ENCODE measurements at regions not wholly inside any gene's neighbourhood (a gene's known extent, or its start where the extent isn't known, plus 50 kb on each side); places are given as distances from the start of the nearest gene placed in this dataset.
"Not testable (repeated sequence)": the region's sequence is repeated elsewhere in the genome, so short reads cannot be mapped to it uniquely, and the experiment has no call there.

DNA sequence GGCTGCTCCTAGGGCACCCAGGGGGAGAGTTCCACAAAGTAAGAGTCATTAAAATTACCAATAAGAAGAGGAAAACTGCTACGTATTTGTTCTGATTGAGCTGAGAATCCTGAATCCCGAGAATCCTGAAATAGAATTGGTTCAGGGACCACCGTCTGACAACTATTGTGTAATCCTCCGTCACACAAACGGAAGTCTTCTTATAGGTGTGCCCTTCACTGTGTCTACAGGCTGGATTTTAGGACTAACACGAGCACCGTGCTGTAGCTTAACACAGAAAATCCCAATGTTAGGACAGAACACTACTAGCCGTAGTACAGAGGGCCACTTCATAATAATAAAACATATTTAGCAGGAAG, 50.6 kb upstream of the RNF182 start:
- no peak for DNase-seq

DNA sequence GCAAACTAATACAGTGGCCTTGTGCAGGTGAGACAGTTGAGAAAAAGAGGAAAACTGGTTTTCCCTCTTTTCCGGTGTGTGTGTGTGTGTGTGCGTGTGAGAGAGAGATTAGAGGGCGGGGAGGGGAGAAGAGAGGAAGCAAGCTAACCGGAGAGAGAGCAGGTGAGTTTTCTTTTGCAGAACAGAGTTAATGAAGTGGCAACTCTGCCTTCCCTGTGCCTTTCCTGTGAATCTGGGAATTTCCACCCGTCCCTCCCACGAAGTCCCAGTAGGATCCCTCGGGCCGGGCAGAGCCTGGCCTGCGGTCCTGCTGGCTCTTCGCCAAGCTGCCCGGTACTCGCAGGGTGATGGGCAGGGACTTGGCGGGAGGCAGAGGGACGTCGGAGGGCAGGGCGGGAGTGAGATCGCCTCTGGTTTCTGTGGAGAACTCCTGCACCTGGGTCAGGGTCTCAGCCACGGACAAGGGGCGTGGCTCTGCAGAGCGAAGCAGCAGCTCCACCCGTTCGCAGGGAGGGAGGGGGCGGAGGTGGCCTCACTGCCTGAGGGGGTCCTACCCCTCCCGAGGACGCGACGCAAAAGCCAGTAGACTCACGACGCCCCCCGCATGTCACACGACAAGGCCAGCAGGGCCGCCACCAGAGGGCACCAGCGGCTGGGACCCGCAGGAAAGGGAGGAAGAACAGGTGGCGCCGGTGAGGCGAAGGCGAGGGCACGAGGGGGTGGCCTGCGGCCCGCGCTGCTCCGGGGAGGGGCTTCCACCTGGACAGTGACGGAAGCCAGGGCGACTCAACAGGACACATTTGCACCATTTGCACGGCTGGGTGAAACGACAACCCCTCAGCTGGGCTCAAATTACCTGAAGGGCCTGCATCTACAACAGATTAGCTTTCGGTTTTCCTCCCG, 51.2 kb upstream of the RNF182 start:
- DNase-seq, result peak; percentile 26

DNA sequence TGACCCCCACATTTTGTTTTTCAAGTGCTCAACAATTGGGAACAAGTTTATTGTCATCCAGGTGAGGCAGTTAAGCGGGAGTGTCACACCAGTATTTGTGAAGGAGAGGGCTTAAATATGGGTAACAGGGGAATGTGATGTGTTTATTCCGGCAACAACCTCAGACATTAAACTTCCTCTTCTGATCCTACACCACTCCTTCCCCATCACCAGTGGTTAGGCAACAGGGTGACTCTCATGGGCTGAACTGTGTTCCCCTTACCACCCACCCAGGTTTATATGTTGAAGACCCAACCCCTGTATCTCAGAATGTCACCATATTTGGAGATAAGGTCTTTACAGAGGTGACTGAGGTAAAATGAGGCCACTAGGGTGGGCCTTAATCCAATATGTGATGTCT, 52.1 kb upstream of the RNF182 start:
- no peak for DNase-seq

DNA sequence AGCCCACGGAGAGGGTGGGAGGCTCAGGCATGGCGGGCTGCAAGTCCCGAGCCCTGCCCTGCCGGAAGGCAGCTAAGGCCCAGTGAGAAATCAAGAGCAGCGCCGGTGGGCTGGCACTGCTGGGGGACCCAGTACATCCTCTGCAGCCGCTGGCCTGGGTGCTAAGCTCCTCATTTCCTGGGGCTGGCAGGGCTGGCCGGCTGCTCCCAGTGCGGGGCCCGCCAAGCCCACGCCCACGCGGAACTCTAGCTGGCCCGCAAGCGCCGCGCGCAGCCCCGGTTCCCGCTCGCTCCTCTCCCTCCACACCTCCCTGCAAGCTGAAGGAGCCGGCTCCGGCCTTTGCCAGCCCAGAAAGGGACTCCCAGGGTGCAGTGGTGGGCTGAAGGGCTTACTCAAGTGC, 52.7 kb upstream of the RNF182 start:
- not testable (repeated sequence) for DNase-seq

DNA sequence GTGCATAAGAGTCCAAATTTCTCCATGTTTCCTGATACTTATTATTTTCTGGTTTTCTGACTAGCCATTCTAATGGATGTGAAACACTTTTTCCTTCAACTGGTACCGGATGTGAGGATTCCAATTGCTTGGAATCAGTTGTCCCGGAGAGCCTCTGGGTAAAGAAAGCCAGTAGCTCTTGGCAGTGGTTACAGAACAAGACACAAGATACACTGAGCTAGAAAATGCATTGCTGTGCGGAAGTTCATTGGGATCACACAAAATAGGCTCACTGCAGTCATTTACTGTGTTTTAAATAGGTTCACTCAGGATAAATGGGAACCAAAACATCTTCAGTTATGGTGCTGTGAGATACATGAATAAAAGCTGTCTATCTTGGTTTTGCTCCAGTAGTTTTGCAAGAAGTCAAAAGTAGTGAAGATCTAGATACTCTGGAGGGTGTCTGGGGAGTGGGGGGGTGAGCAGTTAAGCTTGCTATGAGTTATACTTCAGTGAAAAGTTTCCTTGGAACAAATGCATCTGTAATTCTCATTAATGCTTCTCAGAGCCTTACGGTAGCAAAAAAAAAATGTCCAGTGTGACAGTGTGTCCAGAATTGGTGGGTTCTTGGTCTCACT, 54.4 kb upstream of the RNF182 start:
- no peak for DNase-seq

DNA sequence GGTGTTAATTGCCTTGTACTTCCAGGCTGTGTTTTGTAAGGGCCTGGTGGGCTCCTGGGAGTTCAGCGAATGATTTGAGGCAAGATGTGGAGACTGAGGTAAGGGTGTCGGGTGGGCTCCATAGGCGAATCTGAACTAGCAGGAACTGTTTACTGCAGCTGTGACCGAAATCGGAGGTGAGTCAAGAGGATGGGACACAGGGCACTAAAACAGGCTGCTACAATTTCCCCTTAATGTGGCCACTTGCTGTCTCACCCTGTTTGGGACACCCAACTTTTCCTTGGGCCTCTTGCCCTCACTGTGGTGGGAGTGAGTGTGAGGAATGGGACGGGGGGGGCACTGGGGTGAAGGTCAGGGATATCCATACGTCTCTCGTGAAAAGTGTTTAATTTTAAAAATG, 53.9 kb upstream of the MCUR1 start:
- DNase-seq, result no peak

DNA sequence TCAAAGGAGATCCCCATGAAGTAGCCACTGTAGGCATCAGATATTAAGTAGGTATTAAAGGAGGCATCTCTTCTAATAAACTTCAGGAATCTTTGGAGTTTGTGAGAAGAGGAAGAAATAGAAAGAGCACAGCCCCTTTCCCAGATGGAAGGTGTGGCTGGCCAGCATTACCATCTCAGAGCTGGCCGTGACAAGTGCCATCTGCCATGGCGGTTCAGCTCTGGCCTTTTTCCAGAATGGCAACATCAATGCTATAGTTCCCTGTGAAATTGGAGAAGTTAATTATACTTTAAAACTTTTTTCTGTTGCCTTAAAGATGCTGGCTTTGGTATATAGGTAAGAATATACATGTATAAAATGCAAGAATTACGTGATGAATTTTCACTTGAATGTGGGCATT, 51.9 kb upstream of the MCUR1 start:
- no peak for DNase-seq

DNA sequence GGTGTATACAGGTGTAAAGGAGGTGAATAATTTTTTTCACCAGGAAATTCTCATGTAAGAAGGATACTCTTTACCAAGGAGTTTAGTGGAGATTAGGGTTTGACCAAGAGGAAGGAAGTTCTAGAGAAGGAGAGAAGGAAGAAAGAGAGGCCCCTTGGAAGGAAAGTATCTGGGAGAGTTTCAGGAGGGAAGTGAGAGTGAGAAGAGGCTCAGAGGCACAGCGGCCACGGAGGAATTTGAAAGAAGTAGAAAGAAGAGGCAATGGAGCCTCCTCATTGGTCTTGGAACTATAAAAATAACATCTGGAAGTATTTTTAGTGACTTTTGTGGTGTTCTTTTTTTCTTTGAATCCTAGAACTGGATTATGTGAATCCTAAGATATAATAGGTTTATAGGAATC, 50.8 kb upstream of the MCUR1 start:
- no peak for DNase-seq

DNA sequence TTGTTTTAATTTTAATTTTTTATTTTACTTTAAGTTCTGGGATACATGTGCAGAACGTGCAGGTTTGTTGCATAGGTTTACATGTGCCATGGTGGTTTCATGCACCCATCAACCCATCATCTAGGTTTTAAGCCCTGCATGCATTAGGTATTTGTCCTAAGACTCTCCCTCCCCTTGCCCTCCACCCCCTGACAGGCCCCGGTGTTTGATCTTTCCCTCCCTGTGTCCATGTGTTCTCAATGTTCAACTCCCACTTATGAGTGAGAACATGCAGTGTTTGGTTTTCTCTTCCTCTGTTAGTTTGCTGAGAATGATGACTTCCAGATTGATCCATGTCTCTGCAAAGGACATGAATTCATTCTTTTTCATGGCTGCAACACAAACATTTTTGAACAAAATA, 50.3 kb upstream of the MCUR1 start:
- not testable (repeated sequence) for DNase-seq

Measured in NCI-H1436 treated with DMSO at 0.1 percent for 48 hours (cell line).